Astrocyte (in vitro differentiated cells and primary cell): ENCODE measurements at regions not wholly inside any gene's neighbourhood (a gene's known extent, or its start where the extent isn't known, plus 50 kb on each side); places are given as distances from the start of the nearest gene placed in this dataset.

Source experiments
- EZH2 ChIP-seq: IDR thresholded peaks from 2 replicates; pipeline ENCODE4 v1.6.1; 2012; ENCODE audit warnings: mild to moderate bottlenecking, low read length, inconsistent platforms; ENCODE audit not compliant: insufficient read depth
- TF ChIP-seq, protein P1 (sequence below): IDR thresholded peaks from 2 replicates; pipeline ENCODE4 v1.5.1; 2011; ENCODE audit warnings: low read depth, mild to moderate bottlenecking, inconsistent platforms, low read length, moderate library complexity; ENCODE audit not compliant: insufficient read depth

DNA sequence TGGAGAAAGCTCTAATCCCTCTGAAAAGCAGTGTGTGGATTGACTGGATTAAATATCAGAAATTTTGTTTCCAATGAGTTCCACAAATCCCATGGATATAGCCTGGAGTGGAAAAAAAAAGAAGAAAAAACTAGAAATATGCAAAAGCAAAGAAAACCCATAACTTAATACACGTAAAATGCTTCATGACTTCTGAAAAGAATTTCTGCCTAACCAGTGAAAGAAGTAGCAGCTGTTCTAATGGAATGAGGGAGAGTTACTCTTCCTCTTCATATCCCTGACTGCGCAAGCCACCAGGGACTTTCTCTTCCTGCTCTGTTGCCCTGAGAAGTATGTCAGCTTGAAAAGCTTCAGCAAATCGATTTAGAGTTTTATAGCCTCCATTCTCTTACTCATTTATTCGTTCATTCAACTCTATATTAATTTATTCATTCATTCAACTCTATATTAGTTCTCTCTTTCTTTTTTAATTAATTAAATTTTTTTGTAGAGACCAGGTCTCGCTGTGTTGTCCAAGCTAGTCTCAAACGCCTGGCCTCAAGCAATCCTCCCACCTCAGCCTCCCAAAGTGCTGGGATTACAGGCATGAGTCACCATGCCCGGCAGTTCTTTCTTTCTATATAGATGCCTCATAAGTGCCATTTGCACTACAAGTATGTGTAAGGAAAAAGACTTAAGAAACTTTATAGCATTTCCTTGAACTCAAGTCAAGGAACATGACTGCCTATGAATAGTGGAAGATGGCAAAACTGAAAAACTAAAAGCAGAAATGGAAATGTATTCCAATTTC lies 447.3 kb upstream of the NRP1 start:
- no peak for TF ChIP-seq EZH2
- TF ChIP-seq, protein P1, sequence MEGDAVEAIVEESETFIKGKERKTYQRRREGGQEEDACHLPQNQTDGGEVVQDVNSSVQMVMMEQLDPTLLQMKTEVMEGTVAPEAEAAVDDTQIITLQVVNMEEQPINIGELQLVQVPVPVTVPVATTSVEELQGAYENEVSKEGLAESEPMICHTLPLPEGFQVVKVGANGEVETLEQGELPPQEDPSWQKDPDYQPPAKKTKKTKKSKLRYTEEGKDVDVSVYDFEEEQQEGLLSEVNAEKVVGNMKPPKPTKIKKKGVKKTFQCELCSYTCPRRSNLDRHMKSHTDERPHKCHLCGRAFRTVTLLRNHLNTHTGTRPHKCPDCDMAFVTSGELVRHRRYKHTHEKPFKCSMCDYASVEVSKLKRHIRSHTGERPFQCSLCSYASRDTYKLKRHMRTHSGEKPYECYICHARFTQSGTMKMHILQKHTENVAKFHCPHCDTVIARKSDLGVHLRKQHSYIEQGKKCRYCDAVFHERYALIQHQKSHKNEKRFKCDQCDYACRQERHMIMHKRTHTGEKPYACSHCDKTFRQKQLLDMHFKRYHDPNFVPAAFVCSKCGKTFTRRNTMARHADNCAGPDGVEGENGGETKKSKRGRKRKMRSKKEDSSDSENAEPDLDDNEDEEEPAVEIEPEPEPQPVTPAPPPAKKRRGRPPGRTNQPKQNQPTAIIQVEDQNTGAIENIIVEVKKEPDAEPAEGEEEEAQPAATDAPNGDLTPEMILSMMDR: no peak
